ENCODE measurements at regions not wholly inside any gene's neighbourhood (a gene's known extent, or its start where the extent isn't known, plus 50 kb on each side); places are given as distances from the start of the nearest gene placed in this dataset.
"Not testable (repeated sequence)": the region's sequence is repeated elsewhere in the genome, so short reads cannot be mapped to it uniquely, and the experiment has no call there.

DNA sequence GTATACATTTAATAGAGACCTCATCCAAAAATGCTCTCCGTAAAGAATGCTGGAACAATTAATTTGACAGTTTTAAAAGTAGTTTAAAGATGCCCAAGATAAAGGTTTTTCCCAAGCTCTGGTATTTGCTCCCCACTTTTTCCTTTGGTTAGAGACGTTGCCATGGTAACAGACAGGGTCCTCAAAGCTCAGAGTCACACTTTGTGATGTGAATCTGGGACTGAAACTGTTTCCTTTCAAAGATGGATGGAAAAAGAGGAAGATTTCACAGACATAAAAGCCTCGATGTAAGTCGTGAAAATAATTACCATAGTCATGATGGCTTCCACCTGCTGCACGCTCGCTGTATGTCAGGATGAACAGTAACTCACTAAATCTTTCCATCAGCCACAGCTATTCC lies 229.5 kb downstream of the MSX2 start:
- Histone ChIP-seq H3K9ac (ENCODE audit: low read length in 2 of 2) (no peak overlapping the region), H3K4me3 (ENCODE audit: low read length in 2 of 2) (no peak overlapping the region), H3K27me3 (ENCODE audit: control insufficient read depth in 1 of 2, insufficient read depth in 2 of 2, low read length in 2 of 2) (peaks cover 5 to 7% of the 10 kb centered on the region in 2 donors), H3K27ac (ENCODE audit: low read length) (no peak overlapping the region), H3K9me3 (ENCODE audit: control insufficient read depth in 2 of 2, low read length in 2 of 2) (no peaks in the 10 kb centered on the region), H3K4me1 (ENCODE audit: control insufficient read depth, insufficient read depth, low read length) (no peaks in the 10 kb centered on the region), H3K36me3 (ENCODE audit: control insufficient read depth in 2 of 2, insufficient read depth in 2 of 2, low read length in 2 of 2) (no peaks in the 10 kb centered on the region)

DNA sequence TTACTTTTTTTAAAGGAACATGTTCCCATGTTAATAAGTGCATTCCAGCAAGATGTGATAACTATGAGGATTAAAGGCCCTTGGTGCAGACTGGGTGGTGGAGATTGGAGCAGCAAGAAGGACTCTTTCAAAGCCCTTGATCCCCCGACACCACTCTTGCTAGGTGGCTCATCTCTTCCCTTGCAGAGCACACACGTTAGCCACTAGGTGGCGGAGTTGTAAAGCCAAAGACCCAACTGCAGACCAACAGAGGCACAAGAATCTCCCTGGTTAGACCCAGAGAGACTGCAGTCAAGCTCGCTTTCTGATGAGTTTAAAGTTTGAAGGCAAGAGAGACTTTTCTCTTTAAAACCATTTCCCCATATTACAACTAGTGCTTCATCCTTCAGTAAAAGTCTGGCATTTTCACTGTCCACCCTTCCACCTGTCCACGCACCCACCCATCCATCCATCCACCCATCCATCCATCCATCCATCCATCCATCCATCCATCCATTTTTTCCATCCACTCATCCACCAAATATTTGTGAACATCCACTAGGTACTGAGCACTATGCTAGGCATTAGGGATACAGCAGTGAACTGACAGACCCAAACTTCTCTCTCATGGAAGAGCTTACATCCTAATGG lies 226.9 kb downstream of the MSX2 start:
- Histone ChIP-seq H3K9ac (ENCODE audit: low read length in 2 of 2) (no peak overlapping the region), H3K9me3 (ENCODE audit: control insufficient read depth in 2 of 2, low read length in 2 of 2) (no peaks in the 10 kb centered on the region), H3K4me1 (ENCODE audit: control insufficient read depth, insufficient read depth, low read length) (no peaks in the 10 kb centered on the region), H3K27ac (ENCODE audit: low read length) (no peak overlapping the region), H3K27me3 (ENCODE audit: control insufficient read depth in 1 of 2, insufficient read depth in 2 of 2, low read length in 2 of 2) (peaks cover 5 to 7% of the 10 kb centered on the region in 2 donors), H3K4me3 (ENCODE audit: low read length in 2 of 2) (no peak overlapping the region), H3K36me3 (ENCODE audit: control insufficient read depth in 2 of 2, insufficient read depth in 2 of 2, low read length in 2 of 2) (no peaks in the 10 kb centered on the region)

DNA sequence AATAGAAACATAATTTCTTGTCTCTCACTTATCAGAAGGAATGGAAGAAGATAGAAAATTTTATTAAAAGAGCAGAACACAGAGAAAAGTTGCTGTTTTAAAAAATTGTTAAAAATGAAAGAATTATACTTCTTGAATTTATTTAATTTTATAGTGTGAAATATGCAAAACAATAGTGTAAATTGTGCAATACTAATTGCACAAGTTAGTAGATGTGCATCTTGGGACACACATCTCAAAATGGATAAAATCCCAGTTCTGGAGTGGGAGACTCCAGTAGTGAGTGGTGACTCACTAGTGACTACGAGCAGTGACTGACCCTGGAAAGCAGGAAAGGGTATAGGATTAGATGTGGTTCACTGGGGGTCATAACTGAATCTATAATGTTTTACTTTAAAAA lies 223.2 kb downstream of the MSX2 start:
- Histone ChIP-seq H3K27me3 (ENCODE audit: control insufficient read depth in 1 of 2, insufficient read depth in 2 of 2, low read length in 2 of 2) (peaks cover 3 to 5% of the 10 kb centered on the region in 2 donors), H3K27ac (ENCODE audit: low read length) (no peak overlapping the region), H3K4me1 (ENCODE audit: control insufficient read depth, insufficient read depth, low read length) (no peaks in the 10 kb centered on the region), H3K36me3 (ENCODE audit: control insufficient read depth in 2 of 2, insufficient read depth in 2 of 2, low read length in 2 of 2) (no peaks in the 10 kb centered on the region), H3K9me3 (ENCODE audit: control insufficient read depth in 2 of 2, low read length in 2 of 2) (no peaks in the 10 kb centered on the region), H3K9ac (ENCODE audit: low read length in 2 of 2) (no peak overlapping the region), H3K4me3 (ENCODE audit: low read length in 2 of 2) (no peak overlapping the region)

DNA sequence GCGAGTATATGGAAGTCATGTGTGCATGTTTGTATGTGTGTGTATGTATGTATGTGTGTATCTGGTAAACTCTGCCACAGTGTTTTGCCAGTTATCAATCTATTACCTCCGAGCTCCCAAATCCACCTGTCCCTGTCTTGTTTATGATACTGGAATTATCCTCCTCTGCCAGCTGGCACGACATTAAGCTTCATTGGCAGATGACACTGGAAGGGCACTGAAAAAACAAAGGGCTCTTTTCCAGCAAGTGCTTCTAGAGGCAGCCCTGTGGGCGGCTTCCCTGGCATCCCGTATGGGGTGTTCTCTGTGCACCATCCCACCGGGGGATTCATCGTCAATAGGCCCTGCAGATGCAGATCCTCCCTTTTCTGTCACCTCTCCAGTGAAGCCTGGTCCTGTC lies 221.5 kb downstream of the MSX2 start:
- Histone ChIP-seq H3K4me1 (ENCODE audit: control insufficient read depth, insufficient read depth, low read length) (no peaks in the 10 kb centered on the region), H3K27me3 (ENCODE audit: control insufficient read depth in 1 of 2, insufficient read depth in 2 of 2, low read length in 2 of 2) (peaks cover 4 to 8% of the 10 kb centered on the region in 2 donors), H3K9me3 (ENCODE audit: control insufficient read depth in 2 of 2, low read length in 2 of 2) (no peaks in the 10 kb centered on the region), H3K27ac (ENCODE audit: low read length) (no peak overlapping the region), H3K36me3 (ENCODE audit: control insufficient read depth in 2 of 2, insufficient read depth in 2 of 2, low read length in 2 of 2) (no peaks in the 10 kb centered on the region), H3K4me3 (ENCODE audit: low read length in 2 of 2) (no peak overlapping the region), H3K9ac (ENCODE audit: low read length in 2 of 2) (no peak overlapping the region)

DNA sequence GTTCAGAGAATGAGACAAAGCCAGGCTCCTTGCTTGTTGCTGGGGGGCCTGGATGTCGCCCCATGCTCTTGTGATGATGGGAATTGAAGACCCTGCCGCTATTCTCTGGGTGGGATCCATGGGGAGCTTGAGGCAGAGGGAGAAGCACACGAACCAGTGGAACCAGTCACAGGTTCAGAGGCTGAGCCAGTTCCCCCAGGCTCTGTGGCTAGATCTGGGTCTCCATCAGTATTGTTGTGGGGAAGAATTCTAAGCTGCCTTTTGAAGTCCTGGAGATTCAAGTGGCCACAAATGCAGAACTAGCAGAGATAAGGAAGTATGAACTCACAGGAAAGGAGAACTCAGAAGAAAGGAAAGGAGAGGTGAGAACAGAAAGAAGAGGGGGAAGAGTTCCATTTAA lies 219.4 kb downstream of the MSX2 start:
- Histone ChIP-seq H3K27me3 (ENCODE audit: control insufficient read depth in 1 of 2, insufficient read depth in 2 of 2, low read length in 2 of 2) (peaks cover 4 to 7% of the 10 kb centered on the region in 2 donors), H3K27ac (ENCODE audit: low read length) (no peak overlapping the region), H3K9ac (ENCODE audit: low read length in 2 of 2) (no peak overlapping the region), H3K36me3 (ENCODE audit: control insufficient read depth in 2 of 2, insufficient read depth in 2 of 2, low read length in 2 of 2) (no peaks in the 10 kb centered on the region), H3K4me3 (ENCODE audit: low read length in 2 of 2) (no peak overlapping the region), H3K4me1 (ENCODE audit: control insufficient read depth, insufficient read depth, low read length) (no peaks in the 10 kb centered on the region), H3K9me3 (ENCODE audit: control insufficient read depth in 2 of 2, low read length in 2 of 2) (no peaks in the 10 kb centered on the region)

DNA sequence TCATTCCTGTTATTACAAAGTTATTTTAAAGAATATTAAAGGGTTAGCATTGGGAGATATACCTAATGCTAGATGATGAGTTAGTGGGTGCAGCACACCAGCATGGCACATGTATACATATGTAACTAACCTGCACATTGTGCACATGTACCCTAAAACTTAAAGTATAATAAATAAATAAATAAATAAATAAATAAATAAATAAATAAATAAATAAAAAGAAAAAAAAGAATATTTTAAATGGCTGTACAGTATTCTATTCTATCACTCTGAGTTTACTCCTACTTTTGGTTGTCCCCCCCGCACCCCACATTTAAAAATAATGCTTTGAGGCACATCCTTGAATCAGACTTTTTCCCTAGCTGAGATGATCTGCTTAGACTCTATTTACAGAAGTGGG lies 218.6 kb downstream of the MSX2 start:
- not testable (repeated sequence) for H3K4me1 ChIP-seq (ENCODE audit: control insufficient read depth, insufficient read depth, low read length); H3K9me3 ChIP-seq (ENCODE audit: control insufficient read depth in 2 of 2, low read length in 2 of 2); H3K27ac ChIP-seq (ENCODE audit: low read length); H3K9ac ChIP-seq (ENCODE audit: low read length in 2 of 2); H3K4me3 ChIP-seq (ENCODE audit: low read length in 2 of 2); H3K27me3 ChIP-seq (ENCODE audit: control insufficient read depth in 1 of 2, insufficient read depth in 2 of 2, low read length in 2 of 2); H3K36me3 ChIP-seq (ENCODE audit: control insufficient read depth in 2 of 2, insufficient read depth in 2 of 2, low read length in 2 of 2)

DNA sequence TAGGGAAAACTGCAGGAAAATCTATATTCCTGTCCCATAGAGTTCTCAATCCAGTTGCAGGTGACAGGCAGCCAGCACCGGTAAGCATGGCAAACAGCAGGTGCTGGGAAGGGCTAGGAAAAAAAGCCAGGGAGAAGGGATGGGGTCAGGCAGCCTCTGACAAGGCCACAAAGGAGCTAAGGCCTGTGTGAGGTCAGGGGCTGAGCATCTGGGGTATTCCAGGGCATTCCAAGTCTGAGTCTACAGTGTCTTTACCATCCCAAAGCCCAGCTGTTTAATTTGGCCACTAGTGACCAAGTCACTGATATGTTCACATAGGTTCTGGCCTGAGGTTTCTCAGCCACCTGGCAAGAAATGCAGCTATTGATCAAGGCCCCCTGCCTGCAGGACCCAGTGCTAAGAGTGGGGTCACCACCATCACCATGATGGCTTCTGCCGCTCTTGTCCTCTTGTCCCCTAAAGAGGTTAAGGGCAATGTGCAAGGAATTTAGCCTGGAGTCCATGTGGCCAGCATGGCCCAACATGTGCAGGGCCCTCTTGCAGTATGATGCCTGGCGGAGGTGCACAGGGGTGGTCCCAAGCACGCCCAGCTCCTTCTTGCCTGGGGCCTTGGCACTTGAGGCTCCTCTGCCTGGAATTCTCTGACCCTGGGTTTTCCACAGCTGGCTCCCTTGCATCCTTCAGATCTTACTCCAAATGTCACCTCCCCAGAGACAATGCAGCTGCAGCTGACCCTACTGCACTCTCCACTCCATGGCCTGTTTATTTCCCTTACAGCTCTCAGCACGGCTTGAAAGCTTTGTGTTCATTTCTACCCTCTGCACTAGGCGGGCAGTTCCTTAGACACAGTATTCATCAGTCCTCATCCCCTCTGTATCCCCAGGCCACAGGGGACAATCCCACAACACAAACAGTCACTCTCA lies 213.1 kb downstream of the MSX2 start:
- H3K36me3 ChIP-seq (ENCODE audit: control insufficient read depth in 2 of 2, insufficient read depth in 2 of 2, low read length in 2 of 2) = no peaks in the 10 kb centered on the region
- H3K9me3 ChIP-seq (ENCODE audit: control insufficient read depth in 2 of 2, low read length in 2 of 2) = peaks cover 0 to 4% of the 10 kb centered on the region in 2 donors
- H3K4me1 ChIP-seq (ENCODE audit: control insufficient read depth, insufficient read depth, low read length) = no peaks in the 10 kb centered on the region
- H3K4me3 ChIP-seq (ENCODE audit: low read length in 2 of 2) = no peak overlapping the region
- H3K27ac ChIP-seq (ENCODE audit: low read length) = no peak overlapping the region
- no peak overlapping the region for H3K9ac ChIP-seq (ENCODE audit: low read length in 2 of 2)
- H3K27me3 ChIP-seq (ENCODE audit: control insufficient read depth in 1 of 2, insufficient read depth in 2 of 2, low read length in 2 of 2) = peaks cover 4 to 5% of the 10 kb centered on the region in 2 donors

DNA sequence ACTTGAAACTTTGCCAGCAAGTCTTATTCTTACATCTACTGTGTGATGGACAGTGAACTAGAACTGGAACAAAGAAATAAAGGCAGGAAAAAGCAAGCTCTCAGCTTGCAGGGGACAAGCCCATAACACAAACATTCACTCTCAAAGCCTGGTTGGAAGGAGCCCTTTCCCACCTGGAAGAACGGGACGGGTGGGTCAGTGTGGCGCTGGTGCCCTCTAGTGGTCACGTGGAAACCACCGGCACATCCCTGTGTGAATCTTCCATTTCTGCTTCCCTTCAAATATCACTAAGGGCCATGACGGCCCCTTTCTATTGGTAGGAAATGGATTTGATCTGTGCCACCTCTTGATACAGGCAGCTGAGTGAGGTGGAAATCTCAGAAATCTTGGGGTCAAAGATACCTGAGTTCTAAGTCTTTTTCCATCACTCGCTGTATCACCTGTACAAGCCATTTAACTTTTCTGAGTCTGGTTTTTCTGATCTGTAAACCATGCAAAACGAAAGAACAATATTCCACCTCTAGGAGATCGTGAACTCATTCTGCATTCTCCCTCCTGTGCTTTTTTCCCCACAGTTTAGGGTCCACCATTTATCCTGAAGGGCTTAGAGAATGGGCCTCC lies 211.6 kb downstream of the MSX2 start:
- peaks cover 0 to 2% of the 10 kb centered on the region in 2 donors for H3K27me3 ChIP-seq (ENCODE audit: control insufficient read depth in 1 of 2, insufficient read depth in 2 of 2, low read length in 2 of 2)
- H3K9ac ChIP-seq (ENCODE audit: low read length in 2 of 2) = no peak overlapping the region
- no peaks in the 10 kb centered on the region for H3K4me1 ChIP-seq (ENCODE audit: control insufficient read depth, insufficient read depth, low read length)
- no peaks in the 10 kb centered on the region for H3K36me3 ChIP-seq (ENCODE audit: control insufficient read depth in 2 of 2, insufficient read depth in 2 of 2, low read length in 2 of 2)
- H3K9me3 ChIP-seq (ENCODE audit: control insufficient read depth in 2 of 2, low read length in 2 of 2) = peaks cover 0 to 4% of the 10 kb centered on the region in 2 donors
- no peak overlapping the region for H3K4me3 ChIP-seq (ENCODE audit: low read length in 2 of 2)
- H3K27ac ChIP-seq (ENCODE audit: low read length) = no peak overlapping the region

DNA sequence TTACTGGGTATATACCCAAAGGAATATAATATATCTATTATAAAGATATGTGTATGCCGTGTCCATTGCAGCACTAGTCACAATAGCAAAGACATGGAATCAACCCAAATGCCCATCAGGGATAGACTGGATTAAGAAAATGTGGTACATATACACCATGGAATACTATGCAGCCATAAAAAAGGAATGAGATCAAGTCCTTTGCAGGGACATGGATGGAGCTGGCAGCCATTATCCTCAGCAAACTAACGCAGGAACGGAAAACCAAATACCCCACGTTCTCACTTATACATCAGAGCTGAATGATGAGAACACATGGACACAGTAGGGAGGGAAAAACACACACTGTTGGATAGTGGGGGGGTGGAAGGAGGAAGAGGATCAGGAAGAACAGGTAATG lies 206.7 kb downstream of the MSX2 start:
- H3K9me3 ChIP-seq (ENCODE audit: control insufficient read depth in 2 of 2, low read length in 2 of 2); H3K36me3 ChIP-seq (ENCODE audit: control insufficient read depth in 2 of 2, insufficient read depth in 2 of 2, low read length in 2 of 2); H3K27ac ChIP-seq (ENCODE audit: low read length); H3K4me3 ChIP-seq (ENCODE audit: low read length in 2 of 2); H3K27me3 ChIP-seq (ENCODE audit: control insufficient read depth in 1 of 2, insufficient read depth in 2 of 2, low read length in 2 of 2); H3K4me1 ChIP-seq (ENCODE audit: control insufficient read depth, insufficient read depth, low read length); H3K9ac ChIP-seq (ENCODE audit: low read length in 2 of 2): not testable (repeated sequence)

DNA sequence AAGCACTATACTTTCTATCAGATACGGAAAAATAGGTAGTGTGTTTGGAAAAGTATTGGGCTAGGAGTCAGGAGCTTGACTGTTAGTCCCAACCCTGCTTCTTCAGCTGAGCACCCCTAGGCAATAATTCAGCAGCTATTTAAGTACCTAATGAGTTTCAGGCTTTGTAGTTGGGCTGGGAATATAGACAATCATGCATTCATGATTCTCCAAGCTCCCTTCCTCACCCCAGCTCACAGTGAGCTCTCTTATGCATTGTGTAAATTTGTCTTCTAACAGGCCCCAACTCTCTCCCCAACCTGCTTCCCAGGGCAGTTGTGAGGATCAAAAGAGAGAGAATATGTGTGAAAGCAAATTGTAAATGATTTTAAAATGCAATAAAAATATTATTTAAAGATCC lies 201.2 kb downstream of the MSX2 start:
- Histone ChIP-seq H3K9ac (ENCODE audit: low read length in 2 of 2) (no peak overlapping the region), H3K27me3 (ENCODE audit: control insufficient read depth in 1 of 2, insufficient read depth in 2 of 2, low read length in 2 of 2) (no peaks in the 10 kb centered on the region), H3K4me3 (ENCODE audit: low read length in 2 of 2) (no peak overlapping the region), H3K4me1 (ENCODE audit: control insufficient read depth, insufficient read depth, low read length) (no peaks in the 10 kb centered on the region), H3K36me3 (ENCODE audit: control insufficient read depth in 2 of 2, insufficient read depth in 2 of 2, low read length in 2 of 2) (no peaks in the 10 kb centered on the region), H3K9me3 (ENCODE audit: control insufficient read depth in 2 of 2, low read length in 2 of 2) (no peaks in the 10 kb centered on the region), H3K27ac (ENCODE audit: low read length) (no peak overlapping the region)

DNA sequence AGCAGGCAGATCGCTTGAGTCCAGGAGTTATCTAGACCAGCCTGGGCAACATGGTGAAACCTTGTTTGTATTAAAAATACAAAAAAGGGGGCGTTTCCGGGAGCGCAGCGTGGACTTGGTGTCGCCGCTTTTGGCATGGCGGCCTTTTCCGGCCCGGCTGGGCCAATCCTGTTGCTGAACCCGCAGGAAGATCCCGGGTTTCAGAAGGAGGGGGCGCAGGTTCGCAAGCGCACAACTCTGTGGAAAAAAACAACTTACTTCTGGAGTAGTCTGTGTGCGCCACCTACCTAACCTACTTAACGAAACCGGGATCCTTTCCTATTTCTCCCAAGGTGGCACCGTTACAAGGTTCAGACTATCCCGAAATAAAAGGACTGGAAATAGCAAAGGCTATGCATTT lies 198.6 kb downstream of the MSX2 start:
- Histone ChIP-seq H3K9me3 (ENCODE audit: control insufficient read depth in 2 of 2, low read length in 2 of 2) (no peaks in the 10 kb centered on the region), H3K27ac (ENCODE audit: low read length) (no peak overlapping the region), H3K4me3 (ENCODE audit: low read length in 2 of 2) (no peak overlapping the region), H3K9ac (ENCODE audit: low read length in 2 of 2) (no peak overlapping the region), H3K36me3 (ENCODE audit: control insufficient read depth in 2 of 2, insufficient read depth in 2 of 2, low read length in 2 of 2) (no peaks in the 10 kb centered on the region), H3K4me1 (ENCODE audit: control insufficient read depth, insufficient read depth, low read length) (no peaks in the 10 kb centered on the region), H3K27me3 (ENCODE audit: control insufficient read depth in 1 of 2, insufficient read depth in 2 of 2, low read length in 2 of 2) (no peaks in the 10 kb centered on the region)

Measured in stomach smooth muscle (tissue), 2 donors.